ENCODE measurements at regions not wholly inside any gene's neighbourhood (a gene's known extent, or its start where the extent isn't known, plus 50 kb on each side); places are given as distances from the start of the nearest gene placed in this dataset.

- H3K4me1 ChIP-seq, result peaks cover 42 to 97% (median 89%) of the 10 kb centered on the region in 10 experiments
Observed at GRCh38 chr5:56357426-56357825, 124.3 kb upstream of the ANKRD55 start.

GRCh38 chr5:56356836-56357160 is 123.7 kb upstream of the ANKRD55 start:
- TF ChIP-seq Cebpa-rat (IDR thresholded peaks at IDR 0.05), result no peak
- H4K20me1 ChIP-seq, result no peaks in the 10 kb centered on the region
- peaks cover 43 to 100% (median 93%) of the 10 kb centered on the region in 10 experiments for H3K4me1 ChIP-seq
- peak overlapping the region in 6 of 11 experiments; percentile 9 to 71 (median 54); a peak in 13 of 22 replicates for H3K27ac ChIP-seq
- no peaks in the 10 kb centered on the region; a peak in 2 of 22 replicates for H3K36me3 ChIP-seq
- no peaks in the 10 kb centered on the region for H3K27me3 ChIP-seq
- H3K9me3 ChIP-seq (replicated peaks in 1 of 11), result peaks cover 0 to 37% (median 19%) of the 10 kb centered on the region in 11 experiments; a peak in 15 of 22 replicates
- H3K9ac ChIP-seq, result peak overlapping the region in 4 of 11 experiments; percentile 13 to 54 (median 36); a peak in 6 of 22 replicates
- H3K4me2 ChIP-seq, result peak overlapping the region; percentile 21 to 90 (median 67); a peak in 20 of 22 replicates
- H3K4me3 ChIP-seq, result peak overlapping the region in 2 of 10 experiments; percentile 8 to 12; a peak in 1 of 20 replicates

More at GRCh38 chr5:56357426-56357825, 124.3 kb upstream of the ANKRD55 start:
- peak overlapping the region in 1 of 10 experiments; percentile 12; a peak in 1 of 20 replicates for H3K4me3 ChIP-seq
- H3K27ac ChIP-seq, result peak overlapping the region in 6 of 11 experiments; percentile 9 to 71 (median 54); a peak in 13 of 22 replicates
- H4K20me1 ChIP-seq, result no peaks in the 10 kb centered on the region
- H3K9ac ChIP-seq, result peak overlapping the region in 3 of 11 experiments; percentile 13 to 54 (median 32); a peak in 4 of 22 replicates
- peak overlapping the region in 10 of 11 experiments; percentile 31 to 90 (median 69); a peak in 19 of 22 replicates for H3K4me2 ChIP-seq
- TF ChIP-seq Cebpa-rat (IDR thresholded peaks at IDR 0.05), result no peak
- no peaks in the 10 kb centered on the region; a peak in 1 of 22 replicates for H3K36me3 ChIP-seq
- H3K27me3 ChIP-seq, result no peaks in the 10 kb centered on the region
- H3K9me3 ChIP-seq (replicated peaks in 1 of 11), result peaks cover 4 to 37% (median 22%) of the 10 kb centered on the region in 11 experiments; a peak in 20 of 22 replicates

GRCh38 chr5:56356121-56356835 is 123.1 kb upstream of the ANKRD55 start:
- Histone ChIP-seq H3K9me3 (replicated peaks in 1 of 11) (peaks cover 0 to 37% (median 15%) of the 10 kb centered on the region in 11 experiments; a peak in 15 of 22 replicates), H3K4me2 (peak overlapping the region; percentile 21 to 90 (median 67); a peak in 19 of 22 replicates), H3K27me3 (no peaks in the 10 kb centered on the region), H3K4me3 (0 out of 20 replicates have a peak overlapping the region, but pooled peaks of 2 of the 10 experiments have one; percentile 8 to 12), H3K4me1 (peaks cover 43 to 100% (median 95%) of the 10 kb centered on the region in 10 experiments), H3K9ac (peak overlapping the region in 3 of 11 experiments; percentile 32 to 54 (median 41); a peak in 6 of 22 replicates), H3K36me3 (no peaks in the 10 kb centered on the region; a peak in 2 of 22 replicates), H3K27ac (peak overlapping the region in 6 of 11 experiments; percentile 9 to 71 (median 54); a peak in 11 of 22 replicates), H4K20me1 (no peaks in the 10 kb centered on the region)
- no peak for TF ChIP-seq Cebpa-rat (IDR thresholded peaks at IDR 0.05)

GRCh38 chr5:56354836-56355235 is 121.7 kb upstream of the ANKRD55 start:
- no peaks in the 10 kb centered on the region for H4K20me1 ChIP-seq
- peaks cover 0 to 38% (median 13%) of the 10 kb centered on the region in 11 experiments; a peak in 13 of 22 replicates for H3K9me3 ChIP-seq (replicated peaks in 1 of 11)
- no peaks in the 10 kb centered on the region; a peak in 2 of 22 replicates for H3K36me3 ChIP-seq
- no peak overlapping the region for H3K4me3 ChIP-seq
- H3K4me1 ChIP-seq, result peaks cover 46 to 100% (median 95%) of the 10 kb centered on the region in 10 experiments
- H3K9ac ChIP-seq, result no peak overlapping the region
- no peaks in the 10 kb centered on the region for H3K27me3 ChIP-seq
- no peak for TF ChIP-seq Cebpa-rat (IDR thresholded peaks at IDR 0.05)
- peak overlapping the region in 4 of 11 experiments; percentile 49 to 71 (median 60); a peak in 8 of 22 replicates for H3K27ac ChIP-seq
- peak overlapping the region in 7 of 11 experiments; percentile 7 to 90 (median 73); a peak in 12 of 22 replicates for H3K4me2 ChIP-seq

- Histone ChIP-seq H3K27ac (peak overlapping the region in 4 of 11 experiments; percentile 28 to 71 (median 50); a peak in 6 of 22 replicates), H3K9ac (no peak overlapping the region), H3K27me3 (no peaks in the 10 kb centered on the region), H3K4me1 (peaks cover 40 to 86% (median 80%) of the 10 kb centered on the region in 10 experiments), H3K36me3 (no peaks in the 10 kb centered on the region; a peak in 2 of 22 replicates), H4K20me1 (no peaks in the 10 kb centered on the region), H3K4me2 (peak overlapping the region in 5 of 11 experiments; percentile 13 to 90 (median 67); a peak in 6 of 22 replicates), H3K4me3 (no peak overlapping the region; a peak in 1 of 20 replicates), H3K9me3 (replicated peaks in 1 of 11) (peaks cover 0 to 49% (median 21%) of the 10 kb centered on the region in 11 experiments; a peak in 14 of 22 replicates)
- no peak for TF ChIP-seq Cebpa-rat (IDR thresholded peaks at IDR 0.05)
Observed at GRCh38 chr5:56352808-56353590, 119.9 kb upstream of the ANKRD55 start.

- Histone ChIP-seq H4K20me1 (no peaks in the 10 kb centered on the region), H3K4me3 (no peak overlapping the region), H3K36me3 (peaks cover 0 to 10% (median 0%) of the 10 kb centered on the region in 11 experiments; a peak in 2 of 22 replicates), H3K4me1 (peaks cover 26 to 63% (median 58%) of the 10 kb centered on the region in 10 experiments), H3K27me3 (no peaks in the 10 kb centered on the region), H3K9me3 (replicated peaks in 1 of 11) (peaks cover 12 to 71% (median 43%) of the 10 kb centered on the region in 11 experiments; a peak in 21 of 22 replicates), H3K27ac (peak overlapping the region in 8 of 11 experiments; percentile 6 to 51 (median 26); a peak in 11 of 22 replicates), H3K9ac (peak overlapping the region in 3 of 11 experiments; percentile 2 to 9 (median 4); a peak in 2 of 22 replicates), H3K4me2 (peak overlapping the region; percentile 44 to 75 (median 60))
- TF ChIP-seq Cebpa-rat (IDR thresholded peaks at IDR 0.05), result no peak
Observed at GRCh38 chr5:56350597-56351170, 117.6 kb upstream of the ANKRD55 start.

GRCh38 chr5:56350011-56350596 is 117.0 kb upstream of the ANKRD55 start:
- Histone ChIP-seq H4K20me1 (no peaks in the 10 kb centered on the region), H3K4me3 (no peak overlapping the region), H3K27me3 (no peaks in the 10 kb centered on the region), H3K4me2 (peak overlapping the region; percentile 44 to 75 (median 60)), H3K9ac (no peak overlapping the region), H3K27ac (peak overlapping the region in 6 of 11 experiments; percentile 6 to 51 (median 26); a peak in 6 of 22 replicates), H3K4me1 (peaks cover 23 to 61% (median 52%) of the 10 kb centered on the region in 10 experiments), H3K36me3 (peaks cover 0 to 10% (median 0%) of the 10 kb centered on the region in 11 experiments; a peak in 2 of 22 replicates), H3K9me3 (replicated peaks in 1 of 11) (peaks cover 16 to 76% (median 46%) of the 10 kb centered on the region in 11 experiments; a peak in 21 of 22 replicates)
- TF ChIP-seq Cebpa-rat (IDR thresholded peaks at IDR 0.05), result no peak
